GM12873 (cell line): ENCODE measurements at regions not wholly inside any gene's neighbourhood (a gene's known extent, or its start where the extent isn't known, plus 50 kb on each side); places are given as distances from the start of the nearest gene placed in this dataset.

Experiments
- TF ChIP-seq, protein P1 (sequence below): IDR thresholded peaks from 2 replicates; pipeline ENCODE4 v1.5.1; 2012; ENCODE audit warnings: low read depth, mild to moderate bottlenecking, moderate library complexity, low read length, control low read depth; ENCODE audit not compliant: insufficient read depth; ENCODE audit errors: missing control alignments

DNA sequence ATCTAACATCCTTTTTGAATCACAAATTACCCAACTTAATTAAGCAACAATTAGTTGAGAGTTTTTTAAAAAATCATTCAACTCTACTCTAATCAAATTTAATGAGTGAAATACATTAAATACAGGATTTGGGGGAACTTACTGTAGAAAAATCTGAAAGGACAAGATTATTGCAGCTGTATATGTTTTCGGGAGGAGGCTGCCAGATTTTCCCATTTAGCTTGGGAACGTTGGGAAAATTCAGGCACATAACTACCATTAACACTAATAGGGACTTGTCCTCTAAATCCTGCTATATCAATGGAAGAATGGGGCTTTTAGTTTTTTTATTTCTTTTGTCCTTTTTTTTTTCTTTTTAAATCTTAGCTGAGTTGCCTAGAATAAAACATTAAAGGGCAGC, 691.4 kb upstream of the FZD8 start:
- TF ChIP-seq, protein P1, sequence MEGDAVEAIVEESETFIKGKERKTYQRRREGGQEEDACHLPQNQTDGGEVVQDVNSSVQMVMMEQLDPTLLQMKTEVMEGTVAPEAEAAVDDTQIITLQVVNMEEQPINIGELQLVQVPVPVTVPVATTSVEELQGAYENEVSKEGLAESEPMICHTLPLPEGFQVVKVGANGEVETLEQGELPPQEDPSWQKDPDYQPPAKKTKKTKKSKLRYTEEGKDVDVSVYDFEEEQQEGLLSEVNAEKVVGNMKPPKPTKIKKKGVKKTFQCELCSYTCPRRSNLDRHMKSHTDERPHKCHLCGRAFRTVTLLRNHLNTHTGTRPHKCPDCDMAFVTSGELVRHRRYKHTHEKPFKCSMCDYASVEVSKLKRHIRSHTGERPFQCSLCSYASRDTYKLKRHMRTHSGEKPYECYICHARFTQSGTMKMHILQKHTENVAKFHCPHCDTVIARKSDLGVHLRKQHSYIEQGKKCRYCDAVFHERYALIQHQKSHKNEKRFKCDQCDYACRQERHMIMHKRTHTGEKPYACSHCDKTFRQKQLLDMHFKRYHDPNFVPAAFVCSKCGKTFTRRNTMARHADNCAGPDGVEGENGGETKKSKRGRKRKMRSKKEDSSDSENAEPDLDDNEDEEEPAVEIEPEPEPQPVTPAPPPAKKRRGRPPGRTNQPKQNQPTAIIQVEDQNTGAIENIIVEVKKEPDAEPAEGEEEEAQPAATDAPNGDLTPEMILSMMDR: no peak

DNA sequence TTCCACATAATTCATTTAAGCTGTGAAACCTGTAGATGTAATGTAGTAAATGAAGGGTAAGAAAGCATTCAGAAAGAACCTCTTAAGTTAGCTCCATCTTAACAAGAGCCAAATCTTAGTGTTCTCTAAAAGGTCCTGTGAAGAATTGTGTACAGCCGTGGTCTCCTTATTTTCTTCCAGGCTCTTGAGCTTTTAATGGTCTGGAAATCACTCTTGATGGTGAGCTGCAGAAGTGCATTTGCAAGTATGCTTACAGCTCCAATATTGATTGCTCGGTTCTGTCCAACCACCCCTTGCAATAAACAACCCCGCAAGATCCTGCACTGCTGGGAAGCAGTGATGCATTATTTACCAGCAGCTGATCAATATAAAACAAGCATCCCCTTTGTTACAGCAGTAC, 690.8 kb upstream of the FZD8 start:
- TF ChIP-seq, protein P1: no peak

DNA sequence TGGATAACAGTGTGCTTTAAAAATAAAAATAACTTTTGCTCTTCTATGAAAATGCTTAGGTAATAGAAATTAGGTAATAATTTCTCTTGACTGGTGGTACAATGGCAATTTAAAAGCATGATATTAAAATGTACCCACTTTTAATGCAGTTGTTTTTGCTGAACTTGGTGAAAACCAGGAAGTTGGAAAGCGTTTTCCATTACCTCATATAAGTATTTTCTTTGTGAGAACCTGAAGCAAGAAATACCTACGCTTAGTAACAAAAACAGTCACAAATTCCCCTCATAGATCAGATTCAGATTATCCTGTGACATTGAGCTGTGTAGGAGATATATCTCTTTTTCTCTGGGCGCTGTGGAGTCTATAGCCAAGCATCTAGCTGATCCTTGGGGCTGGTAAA, 689.0 kb upstream of the FZD8 start:
- TF ChIP-seq, protein P1: no peak

DNA sequence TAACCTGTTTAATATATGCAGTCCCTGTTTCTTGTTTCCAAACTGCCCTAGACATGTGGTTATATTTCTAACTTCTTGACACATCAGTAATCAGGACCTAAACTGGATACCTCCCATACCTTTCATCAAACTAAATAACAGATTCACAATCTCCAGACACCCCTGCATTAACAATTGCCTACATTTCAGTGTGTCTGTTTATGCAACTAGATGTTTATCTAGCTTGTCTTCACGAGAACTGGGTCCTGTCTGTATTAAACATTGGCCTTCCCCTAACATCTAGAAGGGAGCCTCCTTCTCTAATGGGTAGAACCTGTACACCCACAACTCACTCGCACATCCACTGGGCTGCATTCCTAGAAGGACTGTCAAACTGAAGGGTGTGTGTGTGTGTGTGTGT, 683.7 kb upstream of the FZD8 start:
- TF ChIP-seq, protein P1: no peak

DNA sequence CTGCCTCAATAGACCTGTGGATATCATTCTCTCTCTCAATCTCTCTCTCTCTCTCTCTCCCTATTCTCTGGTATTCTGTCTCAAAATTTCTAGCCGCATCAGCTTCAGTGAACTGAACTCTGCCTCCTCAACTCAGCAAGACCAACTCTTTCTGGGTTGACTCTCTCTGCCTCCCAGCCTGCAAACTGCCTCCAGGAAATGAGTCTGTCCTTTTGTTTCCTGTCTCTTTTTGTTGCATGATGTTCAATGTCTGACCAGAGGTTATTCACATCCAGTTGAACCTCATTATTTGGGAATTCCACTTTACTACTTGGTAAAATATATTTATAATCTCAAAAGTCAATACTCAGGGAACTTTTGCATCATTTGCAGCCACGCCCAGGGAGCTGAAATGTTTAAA, 682.7 kb upstream of the FZD8 start:
- TF ChIP-seq, protein P1: no peak

DNA sequence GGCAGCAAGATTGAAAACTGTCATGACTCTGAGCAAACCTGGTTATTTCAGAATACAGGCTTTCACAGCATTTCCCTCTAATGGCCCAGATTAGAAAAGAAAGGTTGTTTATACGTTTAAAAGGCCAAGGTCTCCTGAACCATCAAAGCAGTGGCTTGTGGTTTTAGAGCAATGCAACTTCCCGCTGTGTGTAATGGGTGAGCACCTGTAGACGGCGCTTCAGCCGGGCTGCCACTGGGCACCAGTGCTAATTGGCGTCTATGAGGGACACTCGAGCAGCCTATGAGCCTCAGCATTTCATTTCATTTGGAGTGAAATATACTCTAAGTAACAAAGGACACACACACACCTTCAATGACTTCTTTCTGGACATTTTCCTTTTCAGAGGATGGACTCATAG, 671.0 kb upstream of the FZD8 start:
- TF ChIP-seq, protein P1: no peak

DNA sequence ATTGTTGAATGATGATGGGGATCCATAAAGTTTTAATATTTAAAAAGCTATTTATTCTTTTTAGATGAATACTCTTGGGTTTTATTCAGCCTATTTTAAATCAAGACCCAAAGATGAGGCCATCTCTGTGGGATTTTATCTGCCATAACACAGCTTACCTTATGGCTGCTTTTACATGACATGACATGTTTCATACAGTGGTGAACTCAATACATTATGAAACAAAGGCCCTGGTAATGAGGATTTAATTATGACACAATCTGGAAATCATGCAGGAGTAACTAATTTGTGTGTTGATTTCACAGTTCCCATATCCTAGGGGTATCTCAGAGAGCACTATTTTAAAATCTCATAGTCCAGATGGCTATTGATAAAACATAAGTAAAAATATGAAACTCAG, 661.8 kb upstream of the FZD8 start:
- TF ChIP-seq, protein P1: no peak
